GOT3 (cell line): ENCODE measurements at regions not wholly inside any gene's neighbourhood (a gene's known extent, or its start where the extent isn't known, plus 50 kb on each side); places are given as distances from the start of the nearest gene placed in this dataset.
"Not testable (repeated sequence)": the region's sequence is repeated elsewhere in the genome, so short reads cannot be mapped to it uniquely, and the experiment has no call there.

Source experiments
- DNase-seq: peaks from one replicate; lab custom pipeline; 2025; ENCODE audit warnings: mixed read lengths; lab: John Stamatoyannopoulos, UW

DNA sequence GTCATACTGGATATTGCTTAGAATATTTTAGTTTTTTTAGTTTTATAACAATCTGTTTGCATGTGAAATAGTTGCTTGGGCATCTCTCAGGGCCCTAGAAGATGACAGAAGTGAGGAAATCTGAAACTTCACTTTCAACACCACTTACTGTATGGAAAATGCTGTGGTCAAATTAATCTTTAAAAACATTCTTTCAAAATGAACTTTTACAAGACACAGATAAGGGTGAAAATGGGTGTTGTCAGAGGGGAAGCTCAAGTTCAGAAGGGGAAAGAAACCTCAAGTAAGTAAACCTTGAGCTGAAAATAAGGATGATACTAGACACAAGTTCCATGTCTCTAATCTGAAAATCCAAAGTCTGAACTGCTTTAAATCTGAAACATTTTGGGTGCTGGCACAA is 1840.1 kb upstream of the RAG2 start:
- DNase-seq: no peak

DNA sequence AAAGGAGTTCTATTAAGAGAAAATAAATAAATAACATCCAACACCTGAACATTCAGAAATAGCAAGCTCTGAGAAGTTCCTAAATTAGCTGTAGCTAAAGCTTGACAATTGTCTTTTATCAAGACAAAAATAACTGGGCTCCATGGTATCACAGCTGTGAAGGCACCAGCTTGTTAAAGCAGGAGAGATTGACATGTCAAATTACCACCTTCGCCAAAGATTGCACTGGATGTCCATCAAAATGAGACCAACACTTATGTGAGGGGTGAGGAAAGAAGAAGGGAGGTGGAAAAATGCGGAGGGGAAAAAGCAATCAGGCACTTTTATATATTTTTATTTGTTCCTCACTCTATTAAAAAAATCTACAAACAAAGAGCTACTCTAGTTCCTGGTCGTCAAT is 1827.5 kb upstream of the RAG2 start:
- DNase-seq: no peak

DNA sequence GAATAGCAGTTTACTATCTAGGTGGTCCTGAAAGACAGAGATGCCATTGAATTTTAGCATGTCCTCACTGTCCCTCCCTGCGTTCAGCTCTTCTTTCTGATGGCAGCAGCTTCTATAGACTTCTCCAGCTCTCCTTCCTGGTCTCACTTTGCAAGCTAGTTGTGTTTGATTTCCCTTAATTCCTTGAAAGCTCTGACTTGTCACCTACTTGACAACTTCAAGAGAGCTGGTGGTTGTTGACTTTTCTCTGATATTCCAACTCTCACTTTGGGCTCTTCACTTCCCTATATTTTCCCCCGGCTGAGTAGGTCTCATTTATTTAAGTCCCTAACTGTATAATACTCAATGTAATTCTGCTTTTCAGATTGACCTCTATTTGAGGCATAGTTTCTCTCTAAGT is 1825.0 kb upstream of the RAG2 start:
- no peak for DNase-seq

DNA sequence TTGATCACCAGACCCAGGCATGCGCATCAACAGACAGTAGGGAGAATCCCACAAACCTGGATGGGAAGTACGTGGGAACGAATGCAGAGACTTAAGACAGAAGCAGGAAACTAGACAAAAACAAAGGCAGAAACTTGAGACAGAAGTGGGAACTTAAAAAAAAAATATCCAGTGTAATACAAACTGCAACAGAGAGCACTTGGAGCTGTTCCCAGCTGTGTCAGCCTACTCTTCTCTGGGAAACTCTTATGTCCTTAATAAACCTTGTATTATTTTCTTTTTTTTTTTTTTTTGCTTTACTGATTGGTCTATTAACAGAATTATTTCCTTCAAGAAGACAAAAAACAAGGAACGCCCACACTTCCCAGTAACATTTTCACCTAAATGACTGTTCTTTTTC is 1818.1 kb upstream of the RAG2 start:
- no peak for DNase-seq

DNA sequence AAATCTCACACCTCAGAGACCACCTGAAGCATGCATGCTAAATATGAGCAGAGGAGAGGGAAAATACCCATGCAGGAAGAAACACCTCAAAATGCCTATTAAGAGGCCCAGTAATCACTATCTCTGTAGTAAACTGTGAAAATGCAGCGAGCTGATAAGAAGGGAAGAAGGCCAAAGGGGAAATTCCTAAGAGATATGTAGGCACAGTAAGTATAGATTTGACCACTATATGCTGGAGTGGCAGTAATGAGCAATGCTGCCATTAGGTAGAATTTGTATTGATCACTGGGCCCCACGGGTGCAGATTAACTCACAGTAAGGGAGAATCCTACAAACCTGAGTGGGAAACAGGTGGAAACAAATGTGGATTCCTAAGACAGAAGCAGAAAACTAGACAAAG is 1813.1 kb upstream of the RAG2 start:
- no peak for DNase-seq

DNA sequence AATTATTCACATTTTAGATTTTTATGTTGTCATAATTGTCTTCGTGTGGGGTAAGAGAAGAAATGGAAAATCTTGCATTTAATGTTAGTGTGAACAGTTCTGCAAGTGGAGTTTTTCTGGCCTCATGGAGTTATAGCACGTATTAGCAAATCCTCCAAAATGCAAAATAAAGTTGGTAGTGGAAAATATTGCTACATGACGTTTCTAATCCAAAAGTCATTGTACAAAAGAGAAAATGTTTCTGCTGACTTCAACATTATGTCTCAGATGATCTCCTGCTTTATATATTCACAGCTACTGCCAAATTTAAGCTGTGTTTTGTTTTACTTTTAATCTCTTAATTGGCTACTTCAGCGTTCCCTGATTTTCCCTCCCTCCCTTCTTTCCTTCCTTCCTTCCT is 1804.0 kb upstream of the RAG2 start:
- no peak for DNase-seq

DNA sequence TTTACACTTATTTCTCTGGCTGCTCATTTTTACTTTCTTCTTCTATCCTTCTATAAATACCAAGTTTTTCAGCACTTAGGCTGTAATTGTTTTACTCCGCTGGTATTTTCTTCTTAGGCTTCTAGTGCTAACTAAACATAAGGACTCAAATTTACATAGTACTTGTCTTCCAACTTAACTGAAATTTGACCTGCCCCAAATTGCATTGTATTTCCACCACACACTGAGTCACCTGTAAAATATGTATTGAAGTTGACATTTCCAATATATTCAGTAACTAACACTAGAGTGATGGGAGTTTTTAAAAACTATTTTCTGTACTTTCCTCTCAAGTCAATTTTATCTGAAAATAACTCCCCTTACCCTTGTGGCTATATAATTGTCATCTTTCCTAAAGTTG is 1794.1 kb upstream of the RAG2 start:
- DNase-seq: no peak

DNA sequence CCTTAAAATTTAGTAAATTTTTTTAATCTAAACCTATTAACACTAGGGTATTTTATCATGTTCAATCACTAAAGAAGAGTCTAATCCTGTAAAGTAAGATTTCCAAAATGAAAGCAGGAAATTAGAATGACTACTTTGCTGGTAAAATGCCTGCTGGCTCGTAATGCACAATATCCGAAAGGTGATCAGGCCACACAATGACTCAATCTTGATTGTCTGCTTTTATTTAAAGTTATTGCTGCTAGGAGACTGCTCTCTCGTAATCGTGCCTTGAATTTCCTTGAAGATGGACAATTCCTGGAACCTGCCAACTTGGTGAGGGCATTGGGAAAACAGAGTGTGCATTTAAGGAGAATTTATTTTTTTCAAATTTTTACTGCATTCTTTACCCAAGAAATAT is 1786.5 kb upstream of the RAG2 start:
- no peak for DNase-seq

DNA sequence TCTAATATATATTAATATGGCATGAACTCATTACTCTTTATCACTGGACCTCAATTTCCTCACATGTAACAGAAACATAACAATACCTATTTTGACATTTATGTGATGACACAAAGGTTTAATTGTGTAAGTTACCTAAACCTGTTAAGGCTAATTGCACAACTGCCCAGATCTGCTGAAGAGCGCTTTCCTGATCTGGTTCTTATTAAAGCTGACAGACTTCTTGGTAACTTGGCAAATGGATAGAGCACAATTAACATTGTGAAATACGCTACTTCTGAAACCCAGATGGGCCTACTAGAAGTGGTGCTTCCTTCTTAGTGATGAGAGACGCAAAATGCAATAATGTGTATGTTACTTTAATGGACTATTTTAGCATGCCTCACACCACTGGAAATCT is 1767.2 kb upstream of the RAG2 start:
- no peak for DNase-seq

DNA sequence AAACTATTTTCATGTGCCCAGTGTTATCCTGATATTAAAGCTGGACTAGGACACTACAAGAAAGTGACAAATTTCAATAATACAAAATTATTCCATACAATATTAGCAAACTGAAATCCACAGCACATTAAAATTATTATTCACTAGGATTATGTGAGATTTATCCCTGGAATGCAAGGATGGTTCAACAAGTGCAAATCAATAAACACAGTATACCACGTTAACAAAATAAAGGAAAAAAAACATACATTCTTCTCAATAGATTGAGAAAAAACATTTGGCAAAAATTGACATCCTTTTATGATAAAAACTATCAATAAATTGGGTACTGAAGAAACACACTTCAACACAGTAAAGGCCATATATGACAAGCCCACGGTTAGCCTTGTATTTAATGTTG is 1758.2 kb upstream of the RAG2 start:
- DNase-seq: no peak

DNA sequence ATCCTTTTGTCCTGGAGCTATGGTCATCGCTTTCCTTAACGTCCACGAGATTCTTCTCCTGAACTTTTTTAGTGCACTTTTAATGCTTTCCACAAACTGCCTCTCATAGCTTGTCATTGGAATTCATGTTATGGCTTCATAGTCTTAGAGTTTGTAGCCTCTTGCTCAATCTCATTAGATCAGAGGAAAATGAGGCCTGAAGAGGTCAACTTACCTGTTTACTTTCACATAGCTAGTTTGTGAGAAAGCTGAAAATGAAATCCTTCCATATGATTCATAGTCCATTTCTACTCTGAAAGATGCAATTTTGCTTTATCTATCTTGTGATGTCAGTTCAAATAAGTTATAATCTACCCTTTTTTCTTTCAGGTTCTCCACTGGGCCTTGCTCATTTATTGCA is 1747.2 kb upstream of the RAG2 start:
- no peak for DNase-seq

DNA sequence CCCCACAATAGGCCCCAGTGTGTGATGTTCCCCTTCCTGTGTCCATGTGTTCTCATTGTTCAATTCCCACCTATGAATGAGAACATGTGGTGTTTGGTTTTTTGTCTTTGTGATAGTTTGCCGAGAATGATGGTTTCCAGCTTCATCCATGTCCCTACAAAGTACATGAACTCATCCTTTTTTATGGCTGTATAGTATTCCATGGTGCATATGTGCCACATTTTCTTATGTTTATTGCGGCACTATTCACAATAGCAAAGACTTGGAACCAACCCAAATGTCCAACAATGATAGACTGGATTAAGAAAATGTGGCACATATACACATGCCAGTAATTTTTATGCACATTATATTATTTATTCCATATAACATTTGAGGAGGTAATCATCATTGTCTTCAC is 1743.6 kb upstream of the RAG2 start:
- not testable (repeated sequence) for DNase-seq

DNA sequence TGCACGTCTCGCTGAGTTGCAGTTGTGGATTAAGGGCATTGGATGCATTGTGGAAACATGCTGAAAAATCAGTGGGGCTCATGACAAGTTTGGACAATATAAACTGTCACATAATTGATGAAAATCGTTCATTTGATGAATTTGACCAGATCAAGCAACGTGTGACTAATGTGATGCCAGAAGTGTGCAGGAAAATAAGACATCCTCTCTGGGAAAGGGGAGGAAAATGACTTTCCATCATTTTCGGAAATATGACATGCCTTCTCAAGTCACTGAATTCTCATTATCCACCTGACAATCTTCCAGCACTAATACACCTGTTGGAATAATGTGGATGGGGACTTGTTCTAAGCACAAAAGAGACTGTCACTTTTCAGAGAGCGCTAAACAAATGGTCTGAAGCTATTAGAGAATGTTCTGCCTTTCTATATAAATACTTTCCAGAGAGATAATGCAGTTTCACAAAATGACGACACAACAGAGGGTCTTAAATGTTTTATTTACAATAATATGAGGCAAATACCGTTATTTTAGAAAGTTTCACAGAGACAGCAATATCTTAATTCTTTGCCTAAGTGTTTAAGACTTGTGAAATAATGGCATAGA is 1741.9 kb upstream of the RAG2 start:
- DNase-seq: no peak

DNA sequence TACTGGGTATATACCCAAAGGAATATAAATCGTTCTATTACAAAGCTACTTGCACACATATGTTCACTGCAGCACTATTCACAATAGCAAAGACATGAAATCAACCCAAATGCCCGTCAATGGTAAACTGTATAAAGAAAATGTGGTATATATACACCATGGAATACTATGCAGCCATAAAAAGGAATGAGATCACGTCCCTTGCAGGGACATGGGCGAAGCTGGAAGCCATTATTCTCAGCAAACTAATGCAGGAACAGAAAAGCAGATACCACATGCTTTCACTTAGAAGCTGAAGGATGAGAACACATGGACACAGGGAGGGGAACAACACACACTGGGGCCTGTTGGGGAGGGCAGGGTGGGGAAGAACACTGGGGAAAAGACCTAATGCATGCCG is 1740.0 kb upstream of the RAG2 start:
- not testable (repeated sequence) for DNase-seq

DNA sequence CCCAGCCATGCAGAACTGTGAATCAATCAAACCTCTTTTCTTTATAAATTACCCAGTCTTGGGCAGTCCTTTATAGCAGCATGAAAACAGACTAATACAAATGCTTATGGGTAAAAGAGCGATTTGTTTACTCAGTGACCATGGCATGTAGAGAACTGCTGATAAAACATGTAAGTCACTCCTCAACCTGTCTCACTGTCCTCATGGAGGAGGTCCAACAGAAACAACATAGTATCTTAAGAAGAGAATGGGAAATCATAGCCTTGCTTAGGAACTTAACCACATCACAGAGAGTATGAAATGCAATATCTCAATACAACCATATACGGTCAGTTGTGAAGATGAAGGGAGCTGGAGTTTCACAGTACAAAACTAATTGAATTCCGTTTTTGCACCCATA is 1734.0 kb upstream of the RAG2 start:
- DNase-seq: no peak

DNA sequence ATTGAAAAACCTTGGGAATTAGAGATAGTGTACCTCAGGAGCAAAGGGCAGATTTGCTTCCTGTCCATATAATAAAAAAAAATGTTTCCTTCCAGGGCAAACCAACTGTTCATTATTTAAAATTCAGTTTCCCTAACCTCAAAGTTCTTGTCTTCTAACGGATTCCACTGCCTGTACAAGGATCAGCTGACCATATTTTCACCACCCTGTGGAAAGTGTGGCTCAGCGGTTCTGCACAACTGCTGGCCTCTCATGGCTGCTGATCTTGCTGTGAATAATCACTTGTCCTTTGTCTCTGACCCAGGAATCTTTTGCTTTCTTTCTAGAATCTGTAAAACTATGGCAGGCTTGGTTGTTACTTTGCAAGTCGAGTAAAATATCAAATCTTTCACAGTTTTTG is 1732.5 kb upstream of the RAG2 start:
- no peak for DNase-seq

DNA sequence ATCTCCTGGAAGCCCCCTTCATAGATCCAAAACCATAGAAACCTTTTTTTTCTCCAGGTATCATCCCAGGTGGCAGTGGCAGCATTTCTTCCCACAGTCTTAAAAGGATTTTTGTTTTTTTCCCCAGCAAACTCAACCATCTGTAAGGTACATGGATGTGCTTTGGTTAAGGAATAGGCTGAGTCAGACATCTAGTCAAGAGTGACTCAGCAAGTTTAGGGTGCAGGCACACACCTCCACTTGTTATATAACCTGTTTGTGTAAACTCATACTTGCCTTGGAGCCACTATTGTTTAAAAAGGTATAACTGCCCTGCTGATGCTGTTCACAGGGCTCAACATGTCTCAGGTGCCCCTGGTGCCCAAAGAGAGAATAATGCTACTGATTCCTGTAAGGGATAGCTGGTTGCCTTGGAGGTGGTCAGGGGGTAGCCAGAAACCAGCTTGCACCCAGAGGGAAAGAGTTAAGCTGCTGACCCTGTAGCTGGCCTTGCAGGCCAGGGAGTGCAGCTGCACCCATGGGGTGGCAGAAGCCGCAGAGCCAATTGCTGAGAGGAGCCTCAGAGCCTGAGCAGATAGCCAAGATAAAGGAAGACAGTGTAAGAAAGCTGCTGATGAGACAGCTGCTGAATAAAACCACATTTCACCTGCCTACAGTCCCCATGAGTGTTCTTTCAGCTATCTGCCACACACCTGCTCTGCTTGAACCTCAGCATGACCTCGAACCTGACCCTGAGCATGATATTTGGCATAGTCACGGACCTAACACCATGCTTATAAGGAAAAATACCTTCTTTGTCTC is 1726.1 kb upstream of the RAG2 start:
- no peak for DNase-seq

DNA sequence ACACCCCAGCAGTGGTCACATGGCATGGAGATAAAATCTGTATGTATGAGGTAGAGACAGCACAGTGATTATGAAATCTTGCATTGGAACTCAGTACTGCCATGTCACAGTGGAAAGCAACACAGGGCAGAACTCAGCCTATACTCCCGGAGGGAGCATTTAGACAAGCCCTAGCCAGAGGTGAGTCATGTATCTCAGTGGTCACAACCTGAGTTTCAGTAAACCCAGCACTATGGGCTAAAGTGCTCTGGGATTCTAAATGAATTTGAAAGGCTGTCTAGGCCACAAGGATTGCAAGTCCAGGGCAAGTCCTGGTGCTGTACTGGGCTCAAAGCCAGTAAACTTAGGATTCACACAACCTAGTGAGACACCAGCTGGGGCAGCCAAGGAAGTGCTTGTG is 1717.1 kb upstream of the RAG2 start:
- no peak for DNase-seq

DNA sequence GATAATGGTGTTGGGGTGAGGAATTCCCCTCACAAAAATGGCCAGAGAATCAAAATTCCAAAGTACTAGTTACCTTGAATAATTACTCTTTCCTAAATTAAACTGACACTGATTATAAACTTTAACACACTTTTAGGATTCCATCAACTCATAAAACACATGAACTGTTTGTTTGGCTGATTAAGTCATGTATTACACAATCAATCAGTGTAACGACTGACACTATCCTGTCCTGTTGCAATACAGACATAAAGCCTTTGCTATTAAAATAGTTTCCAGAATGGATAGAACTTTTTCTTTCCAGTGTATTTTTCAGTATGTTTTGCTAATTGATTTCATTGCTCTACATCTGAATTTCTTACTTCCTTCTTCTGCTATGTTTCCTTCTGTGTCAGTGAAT is 1709.4 kb upstream of the RAG2 start:
- no peak for DNase-seq

DNA sequence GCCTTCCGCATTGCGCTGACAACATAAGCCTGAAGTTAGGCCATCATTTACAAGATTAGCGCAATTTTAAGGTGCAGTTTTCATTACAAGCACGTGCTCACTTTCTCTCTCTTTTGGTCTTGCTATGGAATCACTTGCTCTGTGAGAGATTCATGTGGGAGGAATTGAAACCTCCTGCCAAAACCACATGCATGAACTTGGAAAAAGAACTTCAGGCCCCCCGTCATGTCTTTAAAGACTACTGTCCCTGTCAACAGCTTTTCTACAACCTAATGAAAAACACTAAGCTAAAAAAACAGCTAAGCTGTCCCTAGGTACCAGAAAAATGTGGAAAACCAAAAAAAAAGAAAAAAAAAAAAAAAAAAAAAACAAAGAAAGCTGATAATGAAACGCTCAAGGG is 1707.6 kb upstream of the RAG2 start:
- DNase-seq: no peak

DNA sequence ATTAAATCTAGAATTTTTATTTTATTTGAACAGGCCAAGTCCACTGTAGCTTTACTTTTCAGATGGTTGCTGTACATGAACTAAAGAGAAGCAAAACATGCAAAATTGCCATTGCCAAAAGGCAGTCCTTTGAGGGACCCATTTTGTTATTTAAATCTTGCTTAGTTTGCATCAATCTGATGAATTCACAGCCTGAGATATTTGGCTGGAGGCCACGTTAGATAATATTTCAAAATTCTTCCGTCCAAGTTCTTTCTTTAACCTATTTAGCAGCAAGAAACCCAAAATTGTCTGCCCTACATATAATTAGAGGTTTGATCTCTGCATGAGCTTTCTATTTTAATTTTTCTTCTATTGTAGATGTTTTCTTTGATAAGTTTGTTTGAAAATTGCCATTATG is 1706.9 kb upstream of the RAG2 start:
- DNase-seq: no peak

DNA sequence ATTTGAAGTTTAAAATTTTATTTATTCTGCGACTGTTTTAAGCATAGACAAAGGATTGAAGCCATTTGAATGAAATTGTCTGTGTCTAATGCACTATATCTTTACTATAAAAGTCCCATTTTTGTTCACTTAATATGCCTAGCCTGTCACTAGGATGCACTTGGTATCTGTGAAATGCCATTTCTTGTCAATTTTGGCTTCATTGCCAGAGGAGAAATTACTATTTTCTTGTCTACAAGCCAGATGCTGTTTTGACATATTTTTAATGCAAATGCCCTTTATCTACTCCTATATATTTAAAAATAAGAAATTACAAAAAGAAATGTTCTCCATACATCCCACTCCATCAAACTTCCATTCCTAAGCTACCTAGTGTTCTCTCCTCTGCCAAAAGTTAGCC is 1704.5 kb upstream of the RAG2 start:
- no peak for DNase-seq

DNA sequence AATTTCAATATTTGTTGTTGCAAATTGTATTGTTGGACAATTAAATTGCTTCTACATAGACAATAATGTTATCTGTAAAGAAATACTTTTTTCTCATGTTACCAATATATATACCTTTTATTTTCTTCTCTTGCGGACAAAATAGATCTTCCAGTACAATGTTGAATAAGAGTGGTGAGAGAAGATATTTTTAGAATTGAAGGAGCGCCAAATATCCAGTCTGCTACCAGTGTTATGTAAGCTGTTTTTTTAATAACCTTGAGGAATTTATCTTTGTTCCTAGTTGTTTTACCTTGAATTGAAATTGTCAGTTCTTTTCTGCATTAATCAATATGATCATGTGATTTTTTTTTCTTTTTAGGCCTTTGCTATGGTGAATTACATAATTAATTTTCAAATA is 1702.5 kb upstream of the RAG2 start:
- no peak for DNase-seq

DNA sequence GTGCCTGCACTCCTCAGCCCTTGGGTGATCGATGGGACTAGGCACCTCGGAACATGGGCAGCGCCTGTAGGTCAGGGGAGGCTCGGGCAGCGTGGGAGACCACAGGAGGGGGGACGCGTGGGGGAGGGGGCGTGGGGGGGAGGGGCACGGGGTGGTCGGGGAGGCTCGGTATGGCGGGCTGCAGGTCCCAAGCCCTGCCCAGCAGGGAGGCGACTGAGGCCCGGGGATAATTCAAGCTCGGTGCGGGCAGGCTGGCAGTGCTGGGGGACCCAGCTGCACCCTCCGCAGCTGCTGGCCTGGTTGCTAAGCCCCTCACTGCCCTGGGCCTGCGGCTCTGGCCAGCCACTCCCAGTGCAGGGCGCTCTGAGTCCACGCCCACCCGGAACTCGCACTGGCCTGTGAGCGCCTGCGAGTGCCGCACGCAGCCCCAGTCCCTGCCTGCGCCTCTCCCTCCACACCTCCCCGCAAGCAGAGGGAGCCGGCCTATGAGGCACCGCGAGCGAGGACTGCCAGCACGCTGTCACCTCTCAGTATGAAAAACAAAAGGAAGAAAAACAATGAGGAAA is 1698.3 kb upstream of the RAG2 start:
- no peak for DNase-seq
